IMR-90 (cell line): ENCODE measurements at regions not wholly inside any gene's neighbourhood (a gene's known extent, or its start where the extent isn't known, plus 50 kb on each side); places are given as distances from the start of the nearest gene placed in this dataset.
"Not testable (repeated sequence)": the region's sequence is repeated elsewhere in the genome, so short reads cannot be mapped to it uniquely, and the experiment has no call there.

Source experiments
- ATAC-seq: fragments of 200-7000 bp; cut with Tn5 transposase; 2 replicates; pipeline ENCODE4 v1.9.1; 2020; ENCODE audit warnings: low read depth, mild to moderate bottlenecking, moderate library complexity
- BruUV-seq: library from RNA; stranded (reverse); fragments of 400-500 nt; replicated peaks from 2 replicates; lab custom pipeline; 2021; lab: Mats Ljungman, UMichigan
- CTCF ChIA-PET: fragments of 300-600 bp; formaldehyde crosslinking; extraction: SDS; loops from one replicate; lab custom pipeline; 2021; ENCODE audit warnings: antibody characterized with exemption; lab: Yijun Ruan, JAX
- POLR2A ChIA-PET: fragments of 300-600 bp; sonication (Branson Sonifier 250); formaldehyde crosslinking; loops from one replicate; lab custom pipeline; 2022; ENCODE audit warnings: antibody characterized with exemption; ENCODE audit not compliant: unreplicated experiment; lab: Charles Lee
- DNase-seq: peaks from one replicate; pipeline ENCODE4 v3.0.0; 2013
- H2AFZ ChIP-seq: replicated peaks from 2 replicates; pipeline ENCODE3; 2013; ENCODE audit warnings: low read length, mild to moderate bottlenecking; ENCODE audit not compliant: poor library complexity
- H2AK5ac ChIP-seq: 2 replicates; pipeline ENCODE4 v1.6.1; 2013; ENCODE audit warnings: low read depth, low read length, inconsistent platforms
- H2AK9ac ChIP-seq: replicated peaks from 2 replicates; pipeline ENCODE3; 2013; ENCODE audit warnings: mild to moderate bottlenecking, low read depth, low read length, moderate library complexity; ENCODE audit not compliant: poor library complexity
- H2BK120ac ChIP-seq: 2 replicates; pipeline ENCODE4 v1.6.1; 2013; ENCODE audit warnings: low read depth, low read length, inconsistent platforms
- H2BK15ac ChIP-seq: 3 replicates; pipeline ENCODE4 v1.6.1; 2013; ENCODE audit warnings: low read depth, low read length, inconsistent platforms
- H2BK20ac ChIP-seq: 2 replicates; pipeline ENCODE4 v1.6.1; 2013; ENCODE audit warnings: low read depth, mild to moderate bottlenecking, inconsistent platforms, low read length, moderate library complexity
- H2BK5ac ChIP-seq: 2 replicates; pipeline ENCODE4 v1.6.1; 2013; ENCODE audit warnings: mild to moderate bottlenecking, low read depth, low read length, inconsistent platforms; ENCODE audit not compliant: poor library complexity, severe bottlenecking
- H3K14ac ChIP-seq: replicated peaks from 2 replicates; pipeline ENCODE4 v1.6.1; 2013; ENCODE audit warnings: low read depth, low read length, inconsistent platforms
- H3K18ac ChIP-seq: 2 replicates; pipeline ENCODE4 v1.6.1; 2013; ENCODE audit warnings: low read depth, low read length, control low read depth
- H3K23ac ChIP-seq: 2 replicates; pipeline ENCODE4 v1.6.1; 2013; ENCODE audit warnings: low read depth, low read length, inconsistent platforms
- H3K27ac ChIP-seq: 2 replicates; pipeline ENCODE4 v1.5.1; 2013; ENCODE audit warnings: mild to moderate bottlenecking, control low read depth, low read length; ENCODE audit not compliant: insufficient read depth
- H3K27me3 ChIP-seq: 2 replicates; pipeline ENCODE4 v1.6.1; 2013; ENCODE audit warnings: low read length; ENCODE audit not compliant: control insufficient read depth, insufficient read depth
- H3K36me3 ChIP-seq: 2 replicates; pipeline ENCODE4 v1.6.1; 2013; ENCODE audit warnings: low read length, mixed read lengths; ENCODE audit not compliant: control insufficient read depth, insufficient read depth
- H3K4ac ChIP-seq: 2 replicates; pipeline ENCODE4 v1.6.1; 2013; ENCODE audit warnings: low read depth, low read length, inconsistent platforms
- H3K4me1 ChIP-seq: 2 replicates; pipeline ENCODE4 v1.6.1; 2013; ENCODE audit warnings: low read length, mixed read lengths; ENCODE audit not compliant: control insufficient read depth, insufficient read depth
- H3K4me2 ChIP-seq: 2 replicates; pipeline ENCODE4 v1.6.1; 2013; ENCODE audit warnings: low read depth, mild to moderate bottlenecking, control low read depth, low read length, moderate library complexity
- H3K4me3 ChIP-seq: 2 replicates; pipeline ENCODE4 v1.5.1; 2013; ENCODE audit warnings: low read depth, mild to moderate bottlenecking, control low read depth, low read length, moderate library complexity; ENCODE audit not compliant: insufficient read depth
- H3K56ac ChIP-seq: 2 replicates; pipeline ENCODE4 v1.6.1; 2013; ENCODE audit warnings: low read length, inconsistent platforms; ENCODE audit not compliant: insufficient read depth; ENCODE audit errors: extremely low read depth
- H3K79me1 ChIP-seq, 2 experiments: 2 replicates each; pipeline ENCODE4 v1.6.1; 2013; ENCODE audit warnings: low read length in 2 of 2, inconsistent platforms in 1 of 2, low read depth in 1 of 2
- H3K9ac ChIP-seq: 2 replicates; pipeline ENCODE4 v1.6.1; 2013; ENCODE audit warnings: low read depth, low read length, control low read depth
- H3K9me1 ChIP-seq: 2 replicates; pipeline ENCODE4 v1.6.1; 2013; ENCODE audit warnings: low read length, inconsistent platforms; ENCODE audit not compliant: insufficient read depth
- H3K9me3 ChIP-seq: 2 replicates; pipeline ENCODE4 v1.6.1; 2013; ENCODE audit warnings: low read length; ENCODE audit not compliant: control insufficient read depth, insufficient read depth
- H4K20me1 ChIP-seq: 2 replicates; pipeline ENCODE4 v1.6.1; 2013; ENCODE audit warnings: low read length, inconsistent platforms; ENCODE audit not compliant: insufficient read depth
- H4K5ac ChIP-seq: 2 replicates; pipeline ENCODE4 v1.6.1; 2013; ENCODE audit warnings: mild to moderate bottlenecking, low read depth, low read length, control low read depth
- H4K8ac ChIP-seq, 2 experiments: 2 replicates each; pipeline ENCODE4 v1.6.1; 2013; ENCODE audit warnings: low read depth in 2 of 2, low read length in 2 of 2, control low read depth in 1 of 2, inconsistent platforms in 1 of 2
- H4K91ac ChIP-seq: 2 replicates; pipeline ENCODE4 v1.6.1; 2013; ENCODE audit warnings: low read depth, low read length, inconsistent platforms; ENCODE audit not compliant: insufficient read depth
- WGBS, 2 experiments: methylation state at CpG; one replicate each; pipeline versions ENCODE4 v1.1.5 to v1.1.7; 2013; ENCODE audit warnings: missing lambda C conversion rate in 2 of 2; ENCODE audit not compliant: insufficient read length in 1 of 2; ENCODE audit errors: extremely low coverage in 2 of 2; 5-methylcytosine and 5-hydroxymethylcytosine counted together
- dilution Hi-C: fragments of 300-500 bp; cut with HindIII; formaldehyde crosslinking; loops from one replicate; pipeline ENCODE4 v1.14.3; 2018; ENCODE audit warnings: low sequenced_read_pairs; ENCODE audit not compliant: unreplicated experiment
- in situ Hi-C: fragments of 300-500 bp; cut with MboI; formaldehyde crosslinking; loops from 3 replicates; pipeline ENCODE4 v1.14.3; 2019; ENCODE audit warnings: low sequenced_read_pairs, inconsistent platforms, mixed read lengths
- intact Hi-C: fragments of 100-400 bp; cut with micrococcal nuclease; formaldehyde crosslinking; loops from 2 replicates; pipeline ENCODE4 v1.10.0; 2022

- H3K4me1 ChIP-seq, H2BK15ac ChIP-seq, in situ Hi-C loops, H2AFZ ChIP-seq, H3K4me2 ChIP-seq, H2AK9ac ChIP-seq, DNase-seq, H3K4me3 ChIP-seq, H3K9ac ChIP-seq, H3K14ac ChIP-seq, H3K27me3 ChIP-seq, H4K8ac ChIP-seq, CTCF ChIA-PET, H3K56ac ChIP-seq, dilution Hi-C loops, POLR2A ChIA-PET, H2BK20ac ChIP-seq, H3K27ac ChIP-seq, H3K18ac ChIP-seq, H2BK5ac ChIP-seq, ATAC-seq, H3K23ac ChIP-seq, H3K79me1 ChIP-seq, H2AK5ac ChIP-seq, H2BK120ac ChIP-seq, H3K9me1 ChIP-seq, intact Hi-C loops, H3K4ac ChIP-seq, H4K5ac ChIP-seq, BruUV-seq, H4K91ac ChIP-seq, H4K20me1 ChIP-seq, H3K36me3 ChIP-seq: not testable (repeated sequence)
- peaks cover 11% of the 10 kb centered on the region for H3K9me3 ChIP-seq
- WGBS, 2 experiments = no CpG with 5 or more reads among the region's 5 CpGs
These were observed 355.2 kb downstream of the ANKRD30A start for GRCh38 chr10:37480596-37480995.
